ENCODE measurements at regions not wholly inside any gene's neighbourhood (a gene's known extent, or its start where the extent isn't known, plus 50 kb on each side); places are given as distances from the start of the nearest gene placed in this dataset.

DNA sequence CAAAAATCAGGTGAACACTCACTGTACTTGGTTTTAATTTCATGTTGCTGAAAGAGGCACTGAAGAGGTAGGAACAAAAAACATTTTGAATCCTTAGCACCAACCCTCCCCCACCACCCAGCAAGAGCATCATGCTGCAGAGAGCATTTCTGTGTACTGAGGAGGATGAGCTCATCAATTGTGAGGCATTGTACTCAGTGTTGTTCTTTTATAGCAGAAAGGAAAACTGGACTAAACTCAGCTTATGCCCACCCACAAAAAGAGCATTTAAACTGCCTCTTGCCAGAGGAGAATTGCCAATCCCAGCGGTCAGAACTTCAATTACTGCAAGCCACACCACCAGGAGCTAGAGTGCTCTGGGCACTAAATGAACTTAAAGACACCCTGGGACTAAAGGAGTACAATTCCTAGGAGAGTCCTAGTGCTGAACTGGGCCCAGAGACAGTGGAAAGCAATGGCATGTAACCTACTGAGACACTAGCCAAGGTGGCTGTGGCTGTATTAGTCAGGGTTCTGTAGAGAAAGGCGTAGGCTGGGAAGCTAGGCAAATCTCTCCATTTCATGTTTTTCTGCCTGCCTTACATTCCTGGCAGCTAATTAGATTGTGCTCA is 280.7 kb upstream of the KLHL4 start:
- Histone ChIP-seq H3K36me3 (ENCODE audit: insufficient read depth, low read length) (no peaks in the 10 kb centered on the region), H3K9ac (ENCODE audit: insufficient read length) (no peak overlapping the region), H3K27ac (no peak overlapping the region), H3K4me3 (no peak overlapping the region), H3K9me3 (ENCODE audit: low read depth, low read length) (no peaks in the 10 kb centered on the region)
- TF ChIP-seq FOXP2 (optimal IDR thresholded peaks at IDR 0.05; ENCODE audit: control extremely low read depth, extremely low read length, insufficient read depth) (no peak), EZH2 (IDR thresholded peaks at IDR 0.05) (no peak), POLR2AphosphoS5 (IDR thresholded peaks at IDR 0.05; ENCODE audit: borderline replicate concordance, low read depth, low read length) (no peak)
- DNase-seq (ENCODE audit: low read depth, low spot score): no peak

DNA sequence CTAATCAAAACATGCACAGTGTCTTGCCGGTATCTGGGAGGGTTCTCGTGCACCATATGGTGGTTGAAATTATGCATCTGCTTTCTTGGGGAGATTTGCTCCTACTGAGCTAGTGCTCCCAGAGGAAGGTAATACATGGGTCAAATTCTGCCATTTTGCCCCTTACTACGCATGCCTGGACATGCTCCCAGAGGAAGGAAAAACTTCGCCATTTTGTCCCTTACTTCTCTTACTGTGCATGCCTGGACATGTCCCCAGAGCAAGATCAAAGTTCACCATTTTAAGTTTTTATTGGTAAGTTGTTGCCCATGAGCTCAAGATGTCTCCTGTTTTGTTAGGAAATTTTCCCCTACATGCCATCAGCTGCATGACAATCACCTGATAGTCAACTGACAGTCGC is 252.1 kb upstream of the KLHL4 start:
- H3K9me3 ChIP-seq (ENCODE audit: low read depth, low read length): no peaks in the 10 kb centered on the region
- TF ChIP-seq FOXP2 (optimal IDR thresholded peaks at IDR 0.05; ENCODE audit: control extremely low read depth, extremely low read length, insufficient read depth) (no peak), POLR2AphosphoS5 (IDR thresholded peaks at IDR 0.05; ENCODE audit: borderline replicate concordance, low read depth, low read length) (no peak), EZH2 (IDR thresholded peaks at IDR 0.05) (no peak)
- no peak for DNase-seq (ENCODE audit: low read depth, low spot score)
- no peaks in the 10 kb centered on the region for H3K36me3 ChIP-seq (ENCODE audit: insufficient read depth, low read length)
- no peak overlapping the region for H3K9ac ChIP-seq (ENCODE audit: insufficient read length)
- no peak overlapping the region for H3K4me3 ChIP-seq
- no peak overlapping the region for H3K27ac ChIP-seq

DNA sequence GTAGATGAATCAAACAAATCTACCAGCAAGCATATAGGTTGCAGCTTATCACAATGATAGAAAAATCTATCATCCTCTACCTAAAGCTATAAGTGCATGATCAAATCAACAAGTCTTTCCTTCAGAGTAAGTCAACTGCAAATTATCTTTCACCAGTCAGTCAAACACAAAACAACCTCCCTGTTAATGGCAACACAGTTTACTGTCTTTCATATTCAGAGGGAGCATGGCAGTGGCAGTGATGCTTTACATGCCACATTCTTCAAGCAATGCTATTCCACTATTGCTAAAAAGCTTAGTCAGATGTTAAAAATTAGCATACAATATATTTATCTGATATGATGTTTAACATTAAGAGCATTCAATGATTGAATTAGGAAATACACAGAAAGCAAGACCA is 245.1 kb upstream of the KLHL4 start:
- DNase-seq (ENCODE audit: low read depth, low spot score): no peak
- no peak for TF ChIP-seq POLR2AphosphoS5 (IDR thresholded peaks at IDR 0.05; ENCODE audit: borderline replicate concordance, low read depth, low read length)
- no peak for TF ChIP-seq FOXP2 (optimal IDR thresholded peaks at IDR 0.05; ENCODE audit: control extremely low read depth, extremely low read length, insufficient read depth)
- no peak for TF ChIP-seq EZH2 (IDR thresholded peaks at IDR 0.05)
- Histone ChIP-seq H3K9ac (ENCODE audit: insufficient read length) (no peak overlapping the region), H3K27ac (no peak overlapping the region), H3K9me3 (ENCODE audit: low read depth, low read length) (no peaks in the 10 kb centered on the region), H3K36me3 (ENCODE audit: insufficient read depth, low read length) (no peaks in the 10 kb centered on the region), H3K4me3 (no peak overlapping the region)

DNA sequence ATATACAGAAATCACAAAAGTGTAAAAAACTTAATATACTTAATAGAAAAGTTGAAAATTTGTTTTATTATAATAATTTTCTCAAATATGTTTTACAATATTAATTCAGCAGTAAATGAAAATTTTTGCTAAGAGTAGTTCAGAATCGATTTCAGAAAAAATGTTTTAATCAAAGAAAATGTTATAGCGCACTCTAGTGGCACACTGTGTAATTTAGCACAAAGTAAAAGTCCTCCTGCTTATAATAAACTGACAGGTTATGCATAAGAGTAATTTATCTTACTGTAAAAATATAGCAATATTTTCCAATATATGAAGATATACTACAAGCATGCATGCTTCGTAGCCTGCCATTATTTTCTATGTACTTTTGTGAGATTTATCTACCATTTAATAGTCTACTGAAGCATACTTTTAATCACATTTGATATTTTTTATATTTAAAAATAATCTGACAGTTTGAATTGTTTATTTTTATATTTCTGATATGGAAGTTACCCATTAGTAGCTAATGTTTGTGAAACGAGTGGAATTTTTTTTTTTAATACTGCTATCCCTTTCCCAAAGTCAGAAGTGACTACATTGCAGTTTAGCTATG is 217.9 kb upstream of the KLHL4 start:
- Histone ChIP-seq H3K9ac (ENCODE audit: insufficient read length) (no peak overlapping the region), H3K4me3 (no peak overlapping the region), H3K36me3 (ENCODE audit: insufficient read depth, low read length) (no peaks in the 10 kb centered on the region), H3K9me3 (ENCODE audit: low read depth, low read length) (no peaks in the 10 kb centered on the region), H3K27ac (no peak overlapping the region)
- peak; percentile 22 for DNase-seq (ENCODE audit: low read depth, low spot score)
- no peak for TF ChIP-seq EZH2 (IDR thresholded peaks at IDR 0.05)

DNA sequence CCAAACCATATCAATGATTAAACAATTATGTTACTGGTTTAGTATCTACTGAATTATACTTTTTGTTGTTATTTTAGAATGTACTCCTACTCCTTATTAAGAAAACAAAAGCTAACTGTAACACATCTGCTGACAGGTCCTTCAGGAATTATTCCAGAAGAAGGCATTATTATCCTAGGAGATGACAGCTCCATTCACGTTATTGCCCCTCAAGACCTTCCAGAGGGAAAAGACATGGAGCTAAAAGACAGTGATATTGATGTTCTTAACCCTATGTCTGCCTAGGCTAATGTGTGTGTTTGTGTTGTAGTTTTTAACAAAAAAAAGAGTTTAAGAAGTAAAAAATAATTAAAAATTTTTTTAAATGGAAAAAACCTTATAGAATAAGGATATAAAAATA is 206.8 kb upstream of the KLHL4 start:
- no peak for DNase-seq (ENCODE audit: low read depth, low spot score)
- no peak overlapping the region for H3K4me3 ChIP-seq
- no peaks in the 10 kb centered on the region for H3K36me3 ChIP-seq (ENCODE audit: insufficient read depth, low read length)
- no peak overlapping the region for H3K27ac ChIP-seq
- H3K9ac ChIP-seq (ENCODE audit: insufficient read length): no peak overlapping the region
- no peaks in the 10 kb centered on the region for H3K9me3 ChIP-seq (ENCODE audit: low read depth, low read length)
- TF ChIP-seq POLR2AphosphoS5 (IDR thresholded peaks at IDR 0.05; ENCODE audit: borderline replicate concordance, low read depth, low read length) (no peak), FOXP2 (optimal IDR thresholded peaks at IDR 0.05; ENCODE audit: control extremely low read depth, extremely low read length, insufficient read depth) (no peak), EZH2 (IDR thresholded peaks at IDR 0.05) (no peak)

DNA sequence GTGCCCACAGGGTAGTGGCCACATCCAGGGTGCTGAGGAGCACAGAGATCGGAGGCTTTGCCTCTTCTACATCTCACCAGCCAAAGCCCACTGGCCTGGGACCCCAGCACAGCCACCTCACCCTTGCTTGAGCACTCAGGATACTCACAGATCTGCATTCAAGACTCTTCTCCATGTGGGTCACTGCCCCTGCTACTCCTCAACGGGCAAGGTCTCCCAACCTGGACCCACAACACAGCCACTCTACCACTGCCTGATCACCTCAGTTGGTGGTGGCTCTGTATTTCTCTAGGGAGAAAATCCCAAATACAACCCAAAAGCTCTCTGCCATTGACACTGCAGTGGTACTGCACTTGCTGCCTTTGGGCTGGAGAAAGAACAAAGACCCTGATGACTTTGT is 190.3 kb upstream of the KLHL4 start:
- Histone ChIP-seq H3K36me3 (ENCODE audit: insufficient read depth, low read length) (no peaks in the 10 kb centered on the region), H3K9me3 (ENCODE audit: low read depth, low read length) (no peaks in the 10 kb centered on the region), H3K9ac (ENCODE audit: insufficient read length) (no peak overlapping the region), H3K4me3 (no peak overlapping the region), H3K27ac (no peak overlapping the region)
- DNase-seq (ENCODE audit: low read depth, low spot score): no peak
- no peak for TF ChIP-seq EZH2 (IDR thresholded peaks at IDR 0.05)
- no peak for TF ChIP-seq POLR2AphosphoS5 (IDR thresholded peaks at IDR 0.05; ENCODE audit: borderline replicate concordance, low read depth, low read length)
- no peak for TF ChIP-seq FOXP2 (optimal IDR thresholded peaks at IDR 0.05; ENCODE audit: control extremely low read depth, extremely low read length, insufficient read depth)

DNA sequence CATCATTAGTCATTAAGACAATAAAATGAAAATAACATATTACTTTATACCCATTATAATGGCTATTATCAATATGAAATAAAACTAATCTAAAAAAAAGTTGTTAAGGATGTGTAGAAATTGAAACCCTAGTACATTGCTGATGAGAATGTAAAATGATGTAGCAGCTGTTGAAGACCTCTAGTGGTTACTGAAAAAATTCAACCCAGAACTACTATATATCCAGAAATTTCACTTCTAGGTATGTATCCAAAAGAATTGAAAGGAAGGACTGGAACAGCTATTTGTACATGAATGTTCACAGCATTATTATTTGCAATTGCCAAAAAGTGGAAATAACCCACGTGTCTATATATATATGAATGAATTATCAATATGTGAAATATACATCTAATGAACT is 180.3 kb upstream of the KLHL4 start:
- Histone ChIP-seq H3K9me3 (ENCODE audit: low read depth, low read length) (no peaks in the 10 kb centered on the region), H3K9ac (ENCODE audit: insufficient read length) (no peak overlapping the region), H3K4me3 (no peak overlapping the region), H3K27ac (no peak overlapping the region), H3K36me3 (ENCODE audit: insufficient read depth, low read length) (no peaks in the 10 kb centered on the region)
- no peak for TF ChIP-seq POLR2AphosphoS5 (IDR thresholded peaks at IDR 0.05; ENCODE audit: borderline replicate concordance, low read depth, low read length)
- no peak for TF ChIP-seq FOXP2 (optimal IDR thresholded peaks at IDR 0.05; ENCODE audit: control extremely low read depth, extremely low read length, insufficient read depth)
- no peak for TF ChIP-seq EZH2 (IDR thresholded peaks at IDR 0.05)
- DNase-seq (ENCODE audit: low read depth, low spot score): no peak

DNA sequence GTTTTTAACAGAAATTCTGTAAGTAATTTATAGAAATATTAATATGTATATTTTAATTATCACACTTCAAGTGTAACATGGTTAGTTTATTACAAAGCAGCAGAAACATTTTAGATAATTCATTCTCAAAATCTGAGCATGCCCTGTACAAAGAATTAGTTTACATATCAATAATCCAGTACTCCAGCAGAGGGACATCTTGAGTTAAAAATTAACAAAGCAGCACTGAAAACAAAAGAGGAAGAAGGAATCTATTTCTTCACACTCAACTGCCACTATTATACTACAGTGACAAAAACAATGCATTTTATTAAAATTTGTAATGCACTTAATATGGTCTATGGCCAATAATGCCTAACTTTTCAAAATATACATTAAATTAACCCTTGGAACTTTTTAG is 179.1 kb upstream of the KLHL4 start:
- no peak overlapping the region for H3K9ac ChIP-seq (ENCODE audit: insufficient read length)
- no peak for TF ChIP-seq POLR2AphosphoS5 (IDR thresholded peaks at IDR 0.05; ENCODE audit: borderline replicate concordance, low read depth, low read length)
- no peak for TF ChIP-seq FOXP2 (optimal IDR thresholded peaks at IDR 0.05; ENCODE audit: control extremely low read depth, extremely low read length, insufficient read depth)
- no peak for TF ChIP-seq EZH2 (IDR thresholded peaks at IDR 0.05)
- H3K4me3 ChIP-seq: no peak overlapping the region
- no peaks in the 10 kb centered on the region for H3K9me3 ChIP-seq (ENCODE audit: low read depth, low read length)
- peak; percentile 0 for DNase-seq (ENCODE audit: low read depth, low spot score)
- H3K27ac ChIP-seq: no peak overlapping the region
- H3K36me3 ChIP-seq (ENCODE audit: insufficient read depth, low read length): no peaks in the 10 kb centered on the region

DNA sequence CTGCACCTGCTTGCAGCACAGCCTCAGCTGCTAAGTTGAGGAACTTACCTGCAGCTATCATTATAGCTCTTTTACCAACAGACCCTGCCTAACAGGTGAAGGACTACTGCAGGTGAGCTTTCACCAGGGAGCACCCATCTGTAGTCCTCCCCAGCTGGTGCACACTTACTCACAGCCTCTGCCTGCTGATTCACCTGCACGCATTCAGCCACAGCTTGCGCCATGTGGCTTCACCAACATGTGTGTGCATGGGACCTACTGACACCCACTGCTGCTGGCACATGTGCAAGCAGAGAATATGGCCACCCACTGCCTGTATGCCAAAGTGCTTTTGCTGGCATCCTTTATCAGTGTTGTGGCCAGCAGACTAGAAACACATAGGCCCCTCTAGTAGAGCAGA is 146.7 kb upstream of the KLHL4 start:
- H3K9ac ChIP-seq (ENCODE audit: insufficient read length): no peak overlapping the region
- H3K4me3 ChIP-seq: no peak overlapping the region
- no peak for TF ChIP-seq POLR2AphosphoS5 (IDR thresholded peaks at IDR 0.05; ENCODE audit: borderline replicate concordance, low read depth, low read length)
- no peaks in the 10 kb centered on the region for H3K36me3 ChIP-seq (ENCODE audit: insufficient read depth, low read length)
- no peak for DNase-seq (ENCODE audit: low read depth, low spot score)
- H3K27ac ChIP-seq: no peak overlapping the region
- no peaks in the 10 kb centered on the region for H3K9me3 ChIP-seq (ENCODE audit: low read depth, low read length)
